ENCODE measurements at regions not wholly inside any gene's neighbourhood (a gene's known extent, or its start where the extent isn't known, plus 50 kb on each side); places are given as distances from the start of the nearest gene placed in this dataset.
A peak's percentile ranks its signal among the peaks of the same experiment; 100 is the strongest.

DNA sequence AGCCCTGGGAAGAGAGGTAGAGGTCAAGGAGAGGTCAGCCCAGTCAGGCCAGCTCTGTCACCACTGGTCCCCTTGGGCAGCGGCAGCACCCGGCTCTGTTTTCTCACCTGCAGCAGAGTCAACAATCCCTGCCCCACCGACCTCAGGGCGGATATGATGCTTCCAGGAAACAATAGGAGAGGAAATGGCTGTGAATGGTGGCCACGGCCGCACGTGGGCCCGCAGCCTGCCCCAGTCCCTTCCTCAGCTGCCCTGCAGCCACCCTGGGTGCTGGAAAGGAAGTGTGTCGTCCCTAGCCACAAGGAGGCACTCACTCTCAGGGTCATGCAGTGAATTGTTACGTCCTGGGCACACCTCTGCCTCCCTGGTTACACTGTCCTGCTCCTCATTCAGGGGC, 92.5 kb upstream of the ENPP6 start (continued):
- TF ChIP-seq, protein P1, sequence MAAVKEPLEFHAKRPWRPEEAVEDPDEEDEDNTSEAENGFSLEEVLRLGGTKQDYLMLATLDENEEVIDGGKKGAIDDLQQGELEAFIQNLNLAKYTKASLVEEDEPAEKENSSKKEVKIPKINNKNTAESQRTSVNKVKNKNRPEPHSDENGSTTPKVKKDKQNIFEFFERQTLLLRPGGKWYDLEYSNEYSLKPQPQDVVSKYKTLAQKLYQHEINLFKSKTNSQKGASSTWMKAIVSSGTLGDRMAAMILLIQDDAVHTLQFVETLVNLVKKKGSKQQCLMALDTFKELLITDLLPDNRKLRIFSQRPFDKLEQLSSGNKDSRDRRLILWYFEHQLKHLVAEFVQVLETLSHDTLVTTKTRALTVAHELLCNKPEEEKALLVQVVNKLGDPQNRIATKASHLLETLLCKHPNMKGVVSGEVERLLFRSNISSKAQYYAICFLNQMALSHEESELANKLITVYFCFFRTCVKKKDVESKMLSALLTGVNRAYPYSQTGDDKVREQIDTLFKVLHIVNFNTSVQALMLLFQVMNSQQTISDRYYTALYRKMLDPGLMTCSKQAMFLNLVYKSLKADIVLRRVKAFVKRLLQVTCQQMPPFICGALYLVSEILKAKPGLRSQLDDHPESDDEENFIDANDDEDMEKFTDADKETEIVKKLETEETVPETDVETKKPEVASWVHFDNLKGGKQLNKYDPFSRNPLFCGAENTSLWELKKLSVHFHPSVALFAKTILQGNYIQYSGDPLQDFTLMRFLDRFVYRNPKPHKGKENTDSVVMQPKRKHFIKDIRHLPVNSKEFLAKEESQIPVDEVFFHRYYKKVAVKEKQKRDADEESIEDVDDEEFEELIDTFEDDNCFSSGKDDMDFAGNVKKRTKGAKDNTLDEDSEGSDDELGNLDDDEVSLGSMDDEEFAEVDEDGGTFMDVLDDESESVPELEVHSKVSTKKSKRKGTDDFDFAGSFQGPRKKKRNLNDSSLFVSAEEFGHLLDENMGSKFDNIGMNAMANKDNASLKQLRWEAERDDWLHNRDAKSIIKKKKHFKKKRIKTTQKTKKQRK (IDR thresholded peaks at IDR 0.05; ENCODE audit: low read depth, low read length): no peak
- TF ChIP-seq GATAD2B (conservative IDR thresholded peaks at IDR 0.05; ENCODE audit: low read depth) (0 out of 2 replicates have a peak, but pooled peaks have one; percentile 47), NKRF (conservative IDR thresholded peaks at IDR 0.05) (no peak), ZNF217 (IDR thresholded peaks at IDR 0.05) (0 out of 2 replicates have a peak, but pooled peaks have one; percentile 44), DPF2 (IDR thresholded peaks at IDR 0.05) (0 out of 2 replicates have a peak, but pooled peaks have one; percentile 13), SMC3 (IDR thresholded peaks at IDR 0.05; ENCODE audit: borderline replicate concordance, low read length) (peak; percentile 42; the same call in 1 of the 2 replicates), CTCF (IDR thresholded peaks at IDR 0.05 in 2 of 3, conservative IDR thresholded peaks at IDR 0.05 in 1 of 3; ENCODE audit: control insufficient read depth in 2 of 3, extremely low read depth in 1 of 3, insufficient read depth in 1 of 3, low read depth in 3 of 3, low read length in 3 of 3) (peak; percentile 49 to 59 (median 49)), MTA2 (IDR thresholded peaks at IDR 0.05; ENCODE audit: low read depth) (no peak; the same call in 1 of the 2 replicates), NR2F1 (conservative IDR thresholded peaks at IDR 0.05) (peak; percentile 90), IRF4 (IDR thresholded peaks at IDR 0.05; ENCODE audit: low read depth, low read length) (peak; percentile 57; the same call in 1 of the 2 replicates), RAD21 (IDR thresholded peaks at IDR 0.05; ENCODE audit: insufficient read depth, low read depth, low read length) (peak; percentile 65), ATF3 (IDR thresholded peaks at IDR 0.05; ENCODE audit: borderline replicate concordance, extremely low read depth, low read depth, low read length) (no peak), BCL11A (IDR thresholded peaks at IDR 0.05; ENCODE audit: low read depth, low read length) (no peak), KLF5 (IDR thresholded peaks at IDR 0.05; ENCODE audit: partially characterized antibody) (peak; percentile 39), FOS (IDR thresholded peaks at IDR 0.05; ENCODE audit: borderline replicate concordance, extremely low read depth, insufficient read length) (no peak), ZNF384 (IDR thresholded peaks at IDR 0.05; ENCODE audit: borderline replicate concordance, low read depth, low read length) (no peak), IKZF2 (IDR thresholded peaks at IDR 0.05) (peak; percentile 24 to 38; a peak in 1 of 4 replicates), PAX5 (IDR thresholded peaks at IDR 0.05; ENCODE audit: borderline replicate concordance, low read depth, low read length) (peak; percentile 52; the same call in 1 of the 2 replicates), HDAC6 (IDR thresholded peaks at IDR 0.05; ENCODE audit: unreplicated experiment) (no peak), POLR2AphosphoS5 (IDR thresholded peaks at IDR 0.05; ENCODE audit: low read length) (0 out of 2 replicates have a peak, but pooled peaks have one; percentile 40), TBL1XR1 (IDR thresholded peaks at IDR 0.05; ENCODE audit: low read depth, low read length) (0 out of 2 replicates have a peak, but pooled peaks have one; percentile 3)
- TF ChIP-seq, protein P2, sequence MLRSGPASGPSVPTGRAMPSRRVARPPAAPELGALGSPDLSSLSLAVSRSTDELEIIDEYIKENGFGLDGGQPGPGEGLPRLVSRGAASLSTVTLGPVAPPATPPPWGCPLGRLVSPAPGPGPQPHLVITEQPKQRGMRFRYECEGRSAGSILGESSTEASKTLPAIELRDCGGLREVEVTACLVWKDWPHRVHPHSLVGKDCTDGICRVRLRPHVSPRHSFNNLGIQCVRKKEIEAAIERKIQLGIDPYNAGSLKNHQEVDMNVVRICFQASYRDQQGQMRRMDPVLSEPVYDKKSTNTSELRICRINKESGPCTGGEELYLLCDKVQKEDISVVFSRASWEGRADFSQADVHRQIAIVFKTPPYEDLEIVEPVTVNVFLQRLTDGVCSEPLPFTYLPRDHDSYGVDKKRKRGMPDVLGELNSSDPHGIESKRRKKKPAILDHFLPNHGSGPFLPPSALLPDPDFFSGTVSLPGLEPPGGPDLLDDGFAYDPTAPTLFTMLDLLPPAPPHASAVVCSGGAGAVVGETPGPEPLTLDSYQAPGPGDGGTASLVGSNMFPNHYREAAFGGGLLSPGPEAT (IDR thresholded peaks at IDR 0.05; ENCODE audit: low read depth): peak; percentile 59; the same call in 1 of the 2 replicates
